Psoas muscle (tissue), 7 donors: ENCODE measurements at regions not wholly inside any gene's neighbourhood (a gene's known extent, or its start where the extent isn't known, plus 50 kb on each side); places are given as distances from the start of the nearest gene placed in this dataset.

Experiments used
- ATAC-seq, 4 donors: fragments of 200-7000 bp; cut with Tn5 transposase; one replicate each; pipeline ENCODE4 v1.9.1; 2020; ENCODE audit warnings: moderate library complexity in 3 of 4, mild to moderate bottlenecking in 2 of 4
- DNase-seq, 2 donors: peaks; one replicate each; pipeline ENCODE4 v3.0.0-alpha.2; 2020
- H3K27ac ChIP-seq: fragments of 200-600 bp; one replicate; pipeline ENCODE4 v1.8.0; 2022
- H3K27me3 ChIP-seq, 3 donors: fragments of 200-600 bp in 1 of 3; one replicate each; pipeline versions ENCODE4 v1.6.1 to v1.8.0; 2013 to 2022; ENCODE audit warnings: low read length in 2 of 3, mild to moderate bottlenecking in 2 of 3, moderate library complexity in 1 of 3; ENCODE audit not compliant: insufficient read depth in 3 of 3
- H3K36me3 ChIP-seq, 2 donors: fragments of 200-600 bp in 1 of 2; one replicate each; pipeline versions ENCODE4 v1.6.1 to v1.8.0; 2013 to 2022; ENCODE audit warnings: low read depth in 1 of 2, mild to moderate bottlenecking in 1 of 2, moderate library complexity in 1 of 2; ENCODE audit not compliant: insufficient read depth in 1 of 2
- H3K4me1 ChIP-seq: fragments of 200-600 bp; one replicate; pipeline ENCODE4 v1.8.0; 2022
- H3K4me3 ChIP-seq: fragments of 200-600 bp; one replicate; pipeline ENCODE4 v1.8.0; 2022; ENCODE audit warnings: mild to moderate bottlenecking
- H3K9me3 ChIP-seq: fragments of 200-600 bp; one replicate; pipeline ENCODE4 v1.8.0; 2022
- WGBS, 3 donors: extraction: QIAGEN DNeasy Blood & Tissue Kit; methylation state at CpG; one replicate each; pipeline versions ENCODE4 v1.1.6 to v1.1.7; 2013; 5-methylcytosine and 5-hydroxymethylcytosine counted together
- intact Hi-C, 2 donors: fragments of 100-400 bp; cut with DNase I; formaldehyde crosslinking; loops; one replicate each; pipeline versions ENCODE4 v1.11.0 to v1.14.2; 2022
- TF ChIP-seq, protein P1 (sequence below): fragments of 200-600 bp; IDR thresholded peaks from one replicate; pipeline ENCODE4 v1.8.0; 2022; ENCODE audit warnings: antibody characterized with exemption
- donor health status: healthy with polysubstance abuse.
- donor health status: DM: no; HTN: no; CAD: no; lungs with moderate emphysema.
- donor health status: Bipolar disorder and iron deficiency.
- donor health status: healthy.
- donor health status: DM: yes; HTN: yes; CAD: no.
- donor health status: DM: no; HTN: no; CAD: no.
- donor health status: DM: yes; HTN: yes; CAD: no.

DNA sequence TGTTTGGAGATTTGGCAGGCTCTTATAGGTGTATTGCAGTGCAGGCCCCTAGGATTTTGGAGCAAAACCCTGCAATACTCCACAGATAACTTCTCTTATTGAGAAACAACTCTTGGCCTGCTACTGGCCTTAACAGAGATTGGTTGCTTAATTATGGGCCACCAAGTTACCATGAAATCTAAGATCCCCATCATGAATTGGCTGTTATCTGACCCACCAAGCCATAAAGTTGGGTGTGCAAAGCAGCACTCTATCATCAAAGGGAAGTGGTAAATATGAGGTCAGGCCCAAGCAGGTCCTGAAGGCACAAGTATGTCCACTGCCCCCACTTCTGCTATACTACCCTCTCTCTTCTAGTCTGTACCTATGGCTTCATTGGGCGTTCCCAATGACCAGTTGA, 130.0 kb upstream of the TNFSF4 start:
- intact Hi-C loops = no loop called here
- H3K36me3 ChIP-seq = no peaks in the 10 kb centered on the region
- H3K27ac ChIP-seq = no peak overlapping the region
- no peak for DNase-seq
- H3K4me1 ChIP-seq = no peaks in the 10 kb centered on the region
- H3K9me3 ChIP-seq = no peaks in the 10 kb centered on the region
- 0 to 98% (median 38%) methylated on average over 1 of the region's 1 CpG for WGBS, 3 donors
- no peak overlapping the region for H3K4me3 ChIP-seq
- no peak for ATAC-seq
- H3K27me3 ChIP-seq = no peaks in the 10 kb centered on the region
- TF ChIP-seq, protein P1, sequence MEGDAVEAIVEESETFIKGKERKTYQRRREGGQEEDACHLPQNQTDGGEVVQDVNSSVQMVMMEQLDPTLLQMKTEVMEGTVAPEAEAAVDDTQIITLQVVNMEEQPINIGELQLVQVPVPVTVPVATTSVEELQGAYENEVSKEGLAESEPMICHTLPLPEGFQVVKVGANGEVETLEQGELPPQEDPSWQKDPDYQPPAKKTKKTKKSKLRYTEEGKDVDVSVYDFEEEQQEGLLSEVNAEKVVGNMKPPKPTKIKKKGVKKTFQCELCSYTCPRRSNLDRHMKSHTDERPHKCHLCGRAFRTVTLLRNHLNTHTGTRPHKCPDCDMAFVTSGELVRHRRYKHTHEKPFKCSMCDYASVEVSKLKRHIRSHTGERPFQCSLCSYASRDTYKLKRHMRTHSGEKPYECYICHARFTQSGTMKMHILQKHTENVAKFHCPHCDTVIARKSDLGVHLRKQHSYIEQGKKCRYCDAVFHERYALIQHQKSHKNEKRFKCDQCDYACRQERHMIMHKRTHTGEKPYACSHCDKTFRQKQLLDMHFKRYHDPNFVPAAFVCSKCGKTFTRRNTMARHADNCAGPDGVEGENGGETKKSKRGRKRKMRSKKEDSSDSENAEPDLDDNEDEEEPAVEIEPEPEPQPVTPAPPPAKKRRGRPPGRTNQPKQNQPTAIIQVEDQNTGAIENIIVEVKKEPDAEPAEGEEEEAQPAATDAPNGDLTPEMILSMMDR = no peak

DNA sequence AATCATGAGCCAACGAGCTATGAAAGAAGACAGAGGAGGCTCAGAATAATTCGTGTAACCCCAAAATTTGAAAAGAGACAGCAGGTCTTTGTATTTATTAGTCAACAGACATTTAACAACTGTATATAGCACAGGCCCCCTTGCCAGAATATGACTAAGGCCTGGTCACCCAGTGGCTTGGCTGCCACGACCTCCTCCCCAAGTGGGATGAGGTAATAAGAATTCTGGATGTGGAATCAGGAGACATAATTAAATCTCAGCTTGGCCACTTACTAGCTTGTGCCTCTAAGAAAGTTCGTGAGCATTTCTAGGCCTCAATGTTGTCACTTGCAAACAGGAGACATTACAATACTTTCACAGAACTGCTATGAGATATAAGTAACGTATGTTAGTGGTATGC, 134.2 kb upstream of the TNFSF4 start:
- DNase-seq (peak in 1 of 2 donors; percentile 18), ATAC-seq (peak in 1 of 4 donors; percentile 74)
- TF ChIP-seq, protein P1 = no peak
- H3K27ac ChIP-seq = no peak overlapping the region
- intact Hi-C loops = no loop called here
- no peaks in the 10 kb centered on the region for H3K4me1 ChIP-seq
- no peaks in the 10 kb centered on the region for H3K36me3 ChIP-seq
- 42 to 57% (median 47%) methylated on average over 5 of the region's 5 CpGs for WGBS, 3 donors
- no peaks in the 10 kb centered on the region for H3K27me3 ChIP-seq
- no peaks in the 10 kb centered on the region for H3K9me3 ChIP-seq
- no peak overlapping the region for H3K4me3 ChIP-seq

DNA sequence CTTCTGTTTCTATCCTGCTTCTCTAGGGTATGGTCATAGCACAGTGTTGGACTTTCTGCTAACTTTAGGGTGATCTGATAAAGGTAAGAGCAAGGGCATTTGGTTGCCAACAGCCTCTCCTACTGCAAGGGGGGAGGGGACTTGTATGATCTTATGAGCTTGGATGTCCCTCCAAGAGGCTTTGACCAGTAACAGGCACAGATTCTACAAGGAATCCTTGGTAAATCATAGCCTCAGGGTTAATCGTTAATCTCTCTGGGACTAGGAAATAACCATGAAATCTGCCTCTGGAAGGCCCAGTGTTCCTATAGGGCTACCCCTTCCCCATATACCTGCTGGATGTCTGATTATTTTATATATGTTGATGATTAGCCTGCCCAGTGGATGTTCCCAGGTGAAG, 134.8 kb upstream of the TNFSF4 start:
- Histone ChIP-seq H3K27me3 (no peaks in the 10 kb centered on the region), H3K27ac (no peak overlapping the region), H3K9me3 (no peaks in the 10 kb centered on the region), H3K36me3 (no peaks in the 10 kb centered on the region), H3K4me1 (no peaks in the 10 kb centered on the region), H3K4me3 (no peak overlapping the region)
- intact Hi-C loops = no loop called here
- ATAC-seq (no peak), DNase-seq (no peak)
- 92 to 97% (median 94%) methylated on average over 1 of the region's 1 CpG for WGBS, 3 donors
- TF ChIP-seq, protein P1 = no peak

DNA sequence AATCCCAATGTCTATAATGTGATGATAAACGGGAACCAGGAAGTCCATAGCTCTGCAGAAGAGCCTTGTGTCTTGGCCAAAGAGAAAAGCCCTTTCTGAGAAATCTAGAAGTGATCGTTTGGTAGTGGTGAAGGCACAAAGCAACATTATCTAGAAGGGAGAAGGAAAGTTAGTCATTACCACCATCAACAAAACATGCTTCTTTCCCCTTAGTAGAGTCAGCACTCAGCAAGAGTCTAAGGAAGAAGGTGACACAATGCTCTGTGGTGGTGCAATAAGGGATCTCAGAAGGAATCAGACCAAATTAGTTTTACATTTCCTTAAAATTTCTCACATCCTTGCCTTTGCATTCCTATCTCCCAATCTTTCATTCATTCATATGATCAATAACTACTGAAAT, 134.4 kb upstream of the PRDX6 start:
- 65 to 71% (median 65%) methylated on average over 2 of the region's 2 CpGs for WGBS, 3 donors
- no peak overlapping the region for H3K27ac ChIP-seq
- intact Hi-C loops = no loop called here
- TF ChIP-seq, protein P1 = no peak
- H3K4me3 ChIP-seq = no peak overlapping the region
- no peak for DNase-seq
- H3K27me3 ChIP-seq = no peaks in the 10 kb centered on the region
- no peaks in the 10 kb centered on the region for H3K4me1 ChIP-seq
- no peaks in the 10 kb centered on the region for H3K36me3 ChIP-seq
- H3K9me3 ChIP-seq = no peaks in the 10 kb centered on the region
- no peak for ATAC-seq

DNA sequence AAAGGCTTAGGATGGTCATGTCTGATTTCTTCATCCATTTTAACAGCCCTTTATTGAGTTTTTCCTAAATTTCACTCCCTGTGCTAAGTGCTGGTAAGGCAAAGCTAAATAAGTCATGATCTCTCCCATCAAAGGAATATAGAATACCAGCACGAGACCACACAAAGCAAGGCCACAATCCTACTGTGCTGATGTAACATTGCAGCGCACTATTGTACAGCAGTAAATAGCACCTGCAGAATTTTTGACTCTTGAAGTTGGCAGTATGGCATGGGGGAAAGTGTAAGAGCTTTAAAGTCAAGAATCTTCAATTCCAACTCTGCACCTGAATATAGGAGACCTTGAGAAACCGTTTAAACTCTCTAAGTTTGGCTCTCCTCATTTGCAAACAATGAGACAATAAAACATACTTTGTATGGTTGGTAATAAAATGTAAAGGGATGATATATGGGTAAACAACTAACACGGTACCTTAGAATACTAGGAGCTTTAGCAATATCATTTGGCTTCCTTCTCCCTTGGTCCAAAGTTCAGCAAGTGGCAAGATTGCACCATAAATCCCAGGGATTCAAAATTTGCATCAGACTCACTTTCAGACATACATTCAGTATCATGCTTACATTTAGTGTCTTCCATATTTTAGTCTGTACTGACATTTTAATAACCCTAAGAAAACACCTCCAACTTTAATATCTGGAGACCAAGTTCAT, 132.9 kb upstream of the PRDX6 start:
- no peaks in the 10 kb centered on the region for H3K36me3 ChIP-seq
- 89 to 91% (median 91%) methylated on average over 4 of the region's 4 CpGs for WGBS, 3 donors
- no peaks in the 10 kb centered on the region for H3K9me3 ChIP-seq
- intact Hi-C loops = no loop called here
- no peak for ATAC-seq
- TF ChIP-seq, protein P1 = no peak
- no peak overlapping the region for H3K27ac ChIP-seq
- no peaks in the 10 kb centered on the region for H3K4me1 ChIP-seq
- no peaks in the 10 kb centered on the region for H3K27me3 ChIP-seq
- no peak overlapping the region for H3K4me3 ChIP-seq
- no peak for DNase-seq
